ENCODE measurements at regions not wholly inside any gene's neighbourhood (a gene's known extent, or its start where the extent isn't known, plus 50 kb on each side); places are given as distances from the start of the nearest gene placed in this dataset.

DNA sequence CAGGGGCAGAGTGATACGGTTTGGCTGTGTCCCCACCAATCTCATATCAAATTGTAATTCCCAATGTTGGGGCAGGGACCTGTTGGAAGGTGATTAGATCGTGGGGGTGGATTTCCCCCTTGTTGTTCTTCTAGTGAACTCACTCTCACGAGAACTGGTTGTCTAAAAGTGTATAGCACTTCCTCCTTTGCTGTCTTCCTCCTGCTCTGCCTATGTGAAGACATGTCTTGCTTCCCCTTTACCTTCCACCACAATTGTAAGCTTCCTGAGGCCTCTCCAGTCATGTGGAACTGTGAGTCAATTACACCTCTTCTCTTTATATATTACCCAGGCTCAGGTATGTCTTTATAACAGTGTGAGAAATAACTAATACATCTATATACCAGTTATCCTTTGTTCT is 706.4 kb upstream of the KLHL1 start:
- TF ChIP-seq EZH2phosphoT487 (IDR thresholded peaks at IDR 0.05; ENCODE audit: borderline replicate concordance), result no peak
- TF ChIP-seq, protein P1, sequence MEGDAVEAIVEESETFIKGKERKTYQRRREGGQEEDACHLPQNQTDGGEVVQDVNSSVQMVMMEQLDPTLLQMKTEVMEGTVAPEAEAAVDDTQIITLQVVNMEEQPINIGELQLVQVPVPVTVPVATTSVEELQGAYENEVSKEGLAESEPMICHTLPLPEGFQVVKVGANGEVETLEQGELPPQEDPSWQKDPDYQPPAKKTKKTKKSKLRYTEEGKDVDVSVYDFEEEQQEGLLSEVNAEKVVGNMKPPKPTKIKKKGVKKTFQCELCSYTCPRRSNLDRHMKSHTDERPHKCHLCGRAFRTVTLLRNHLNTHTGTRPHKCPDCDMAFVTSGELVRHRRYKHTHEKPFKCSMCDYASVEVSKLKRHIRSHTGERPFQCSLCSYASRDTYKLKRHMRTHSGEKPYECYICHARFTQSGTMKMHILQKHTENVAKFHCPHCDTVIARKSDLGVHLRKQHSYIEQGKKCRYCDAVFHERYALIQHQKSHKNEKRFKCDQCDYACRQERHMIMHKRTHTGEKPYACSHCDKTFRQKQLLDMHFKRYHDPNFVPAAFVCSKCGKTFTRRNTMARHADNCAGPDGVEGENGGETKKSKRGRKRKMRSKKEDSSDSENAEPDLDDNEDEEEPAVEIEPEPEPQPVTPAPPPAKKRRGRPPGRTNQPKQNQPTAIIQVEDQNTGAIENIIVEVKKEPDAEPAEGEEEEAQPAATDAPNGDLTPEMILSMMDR (conservative IDR thresholded peaks at IDR 0.05; ENCODE audit: low read length), result no peak

Measured in Loucy (cell line).